Breast epithelium (tissue), 4 donors: ENCODE measurements at regions not wholly inside any gene's neighbourhood (a gene's known extent, or its start where the extent isn't known, plus 50 kb on each side); places are given as distances from the start of the nearest gene placed in this dataset.

ENCODE experiments used
- DNase-seq, 2 donors: peaks; one replicate each; pipeline ENCODE4 v3.0.0-alpha.2; 2019; ENCODE audit warnings: low spot score in 2 of 2
- H3K27ac ChIP-seq, 2 donors: fragments of 200-600 bp; sonication (generic) in 1 of 2; one replicate each; pipeline ENCODE4 v1.5.1; 2016 to 2019; ENCODE audit warnings: mild to moderate bottlenecking in 1 of 2
- H3K27me3 ChIP-seq, 2 donors: fragments of 200-600 bp; sonication (generic) in 1 of 2; one replicate each; pipeline versions ENCODE4 v1.5.1 to v1.6.0; 2017 to 2019; ENCODE audit warnings: control low read depth in 1 of 2, mild to moderate bottlenecking in 1 of 2
- H3K36me3 ChIP-seq: fragments of 200-600 bp; one replicate; pipeline ENCODE4 v1.5.1; 2019
- H3K4me1 ChIP-seq, 2 donors: fragments of 200-600 bp; sonication (generic); one replicate each; pipeline ENCODE4 v1.5.1; 2016 to 2019; ENCODE audit warnings: control low read depth in 1 of 2
- H3K4me3 ChIP-seq, 3 donors: fragments of 200-600 bp; sonication (generic); 1 replicate in 2 of 3; 2 replicates in 1 of 3; pipeline ENCODE4 v1.5.1; 2016 to 2019; ENCODE audit warnings: mild to moderate bottlenecking in 3 of 3, moderate library complexity in 2 of 3
- H3K9me3 ChIP-seq, 2 donors: fragments of 200-600 bp; sonication (generic) in 1 of 2; one replicate each; pipeline ENCODE4 v1.5.1; 2016 to 2019; ENCODE audit warnings: control low read depth in 1 of 2
- POLR2A ChIP-seq: fragments of 450-650 bp; IDR thresholded peaks from one replicate; pipeline ENCODE4 v1.6.1; 2016; ENCODE audit warnings: antibody characterized with exemption, mild to moderate bottlenecking, moderate library complexity
- POLR2AphosphoS5 ChIP-seq, 3 donors: sonication (generic); formaldehyde crosslinking; IDR thresholded peaks; one replicate each; pipeline ENCODE4 v1.6.1; 2017; ENCODE audit warnings: antibody characterized with exemption in 3 of 3
- intact Hi-C: fragments of 100-400 bp; cut with DNase I; formaldehyde crosslinking; loops from one replicate; pipeline ENCODE4 v1.15.1; 2023; ENCODE audit warnings: low total_unique reads
- TF ChIP-seq, protein P1 (sequence below), 3 donors: fragments of 450-650 bp; IDR thresholded peaks; one replicate each; pipeline ENCODE4 v1.5.1; 2016 to 2017; ENCODE audit warnings: antibody characterized with exemption in 3 of 3, mild to moderate bottlenecking in 3 of 3, moderate library complexity in 3 of 3

- H3K36me3 ChIP-seq: no peaks in the 10 kb centered on the region
- H3K27ac ChIP-seq: no peak overlapping the region
- no peak overlapping the region for H3K4me3 ChIP-seq
- peaks cover 0 to 4% of the 10 kb centered on the region in 2 donors for H3K9me3 ChIP-seq
- H3K27me3 ChIP-seq: no peaks in the 10 kb centered on the region
- intact Hi-C loops: loop anchor here (1.0 kb wide), 1 partner anchor 23 kb away; no protein-coding TSS in a partner anchor
- DNase-seq: no peak
- TF ChIP-seq, protein P1, sequence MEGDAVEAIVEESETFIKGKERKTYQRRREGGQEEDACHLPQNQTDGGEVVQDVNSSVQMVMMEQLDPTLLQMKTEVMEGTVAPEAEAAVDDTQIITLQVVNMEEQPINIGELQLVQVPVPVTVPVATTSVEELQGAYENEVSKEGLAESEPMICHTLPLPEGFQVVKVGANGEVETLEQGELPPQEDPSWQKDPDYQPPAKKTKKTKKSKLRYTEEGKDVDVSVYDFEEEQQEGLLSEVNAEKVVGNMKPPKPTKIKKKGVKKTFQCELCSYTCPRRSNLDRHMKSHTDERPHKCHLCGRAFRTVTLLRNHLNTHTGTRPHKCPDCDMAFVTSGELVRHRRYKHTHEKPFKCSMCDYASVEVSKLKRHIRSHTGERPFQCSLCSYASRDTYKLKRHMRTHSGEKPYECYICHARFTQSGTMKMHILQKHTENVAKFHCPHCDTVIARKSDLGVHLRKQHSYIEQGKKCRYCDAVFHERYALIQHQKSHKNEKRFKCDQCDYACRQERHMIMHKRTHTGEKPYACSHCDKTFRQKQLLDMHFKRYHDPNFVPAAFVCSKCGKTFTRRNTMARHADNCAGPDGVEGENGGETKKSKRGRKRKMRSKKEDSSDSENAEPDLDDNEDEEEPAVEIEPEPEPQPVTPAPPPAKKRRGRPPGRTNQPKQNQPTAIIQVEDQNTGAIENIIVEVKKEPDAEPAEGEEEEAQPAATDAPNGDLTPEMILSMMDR (IDR thresholded peaks at IDR 0.05): no peak
- TF ChIP-seq POLR2A (no peak), POLR2AphosphoS5 (IDR thresholded peaks at IDR 0.05) (no peak)
- no peaks in the 10 kb centered on the region for H3K4me1 ChIP-seq
Measured at GRCh38 chr9:31854187-31854586, 530.3 kb upstream of the ACO1 start.

GRCh38 chr9:31868830-31869229, 515.6 kb upstream of the ACO1 start:
- H3K27me3 ChIP-seq: no peaks in the 10 kb centered on the region
- H3K36me3 ChIP-seq: no peaks in the 10 kb centered on the region
- intact Hi-C loops: loop anchor here (5.0 kb wide), 1 partner anchor 233 kb away; no protein-coding TSS in a partner anchor
- H3K9me3 ChIP-seq: peaks cover 0 to 5% of the 10 kb centered on the region in 2 donors
- H3K4me1 ChIP-seq: no peaks in the 10 kb centered on the region
- TF ChIP-seq, protein P1 (IDR thresholded peaks at IDR 0.05): no peak
- TF ChIP-seq POLR2A: no peak
- TF ChIP-seq POLR2AphosphoS5 (IDR thresholded peaks at IDR 0.05): no peak
- H3K27ac ChIP-seq: no peak overlapping the region
- DNase-seq: no peak
- H3K4me3 ChIP-seq: no peak overlapping the region

- H3K27ac ChIP-seq: no peak overlapping the region
- H3K4me1 ChIP-seq: no peaks in the 10 kb centered on the region
- intact Hi-C loops: no loop called here
- no peak for DNase-seq
- TF ChIP-seq, protein P1 (IDR thresholded peaks at IDR 0.05): no peak
- no peak for TF ChIP-seq POLR2A
- TF ChIP-seq POLR2AphosphoS5 (IDR thresholded peaks at IDR 0.05): no peak
- H3K9me3 ChIP-seq: peaks cover 0 to 5% of the 10 kb centered on the region in 2 donors
- H3K36me3 ChIP-seq: no peaks in the 10 kb centered on the region
- no peak overlapping the region for H3K4me3 ChIP-seq
- H3K27me3 ChIP-seq: no peaks in the 10 kb centered on the region
Measured at GRCh38 chr9:31870276-31870675, 514.2 kb upstream of the ACO1 start.

- intact Hi-C loops: no loop called here
- no peaks in the 10 kb centered on the region for H3K4me1 ChIP-seq
- no peak overlapping the region for H3K27ac ChIP-seq
- H3K4me3 ChIP-seq: no peak overlapping the region
- no peak for TF ChIP-seq POLR2A
- TF ChIP-seq, protein P1 (IDR thresholded peaks at IDR 0.05): no peak
- no peak for TF ChIP-seq POLR2AphosphoS5 (IDR thresholded peaks at IDR 0.05)
- H3K36me3 ChIP-seq: no peaks in the 10 kb centered on the region
- no peak for DNase-seq
- no peaks in the 10 kb centered on the region for H3K27me3 ChIP-seq
- peaks cover 0 to 4% of the 10 kb centered on the region in 2 donors for H3K9me3 ChIP-seq
Measured at GRCh38 chr9:31873722-31874121, 510.7 kb upstream of the ACO1 start.

- DNase-seq: no peak
- no peak overlapping the region for H3K27ac ChIP-seq
- no peaks in the 10 kb centered on the region for H3K36me3 ChIP-seq
- no peaks in the 10 kb centered on the region for H3K4me1 ChIP-seq
- intact Hi-C loops: no loop called here
- H3K27me3 ChIP-seq: no peaks in the 10 kb centered on the region
- TF ChIP-seq, protein P1 (IDR thresholded peaks at IDR 0.05): no peak
- TF ChIP-seq POLR2A (no peak), POLR2AphosphoS5 (IDR thresholded peaks at IDR 0.05) (no peak)
- peaks cover 0 to under 1% of the 10 kb centered on the region in 2 donors for H3K9me3 ChIP-seq
- H3K4me3 ChIP-seq: no peak overlapping the region
Measured at GRCh38 chr9:31894008-31894407, 490.4 kb upstream of the ACO1 start.
